C4-2B (cell line): ENCODE measurements at regions not wholly inside any gene's neighbourhood (a gene's known extent, or its start where the extent isn't known, plus 50 kb on each side); places are given as distances from the start of the nearest gene placed in this dataset.

Source experiments
- H3K27ac ChIP-seq: fragments of 450-650 bp; 2 replicates; pipeline ENCODE4 v1.5.1; 2017
- CTCF ChIP-seq: fragments of 450-650 bp; conservative IDR thresholded peaks from 2 replicates; pipeline ENCODE4 v1.5.1; 2017; ENCODE audit warnings: mild to moderate bottlenecking
- ZFX ChIP-seq: fragments of 450-650 bp; IDR thresholded peaks from 2 replicates; pipeline ENCODE4 v1.6.1; 2017

GRCh38 chr2:239538357-239539052, 137.7 kb upstream of the HDAC4 start:
- no peak overlapping the region for H3K27ac ChIP-seq
- TF ChIP-seq ZFX (no peak), CTCF (no peak)

- no peak overlapping the region for H3K27ac ChIP-seq
Observed at GRCh38 chr2:239537633-239538356, 137.0 kb upstream of the HDAC4 start.

GRCh38 chr2:239536186-239536585, 135.4 kb upstream of the HDAC4 start:
- no peak for TF ChIP-seq ZFX
- no peak for TF ChIP-seq CTCF
- H3K27ac ChIP-seq, result no peak overlapping the region

More at GRCh38 chr2:239537633-239538356, 137.0 kb upstream of the HDAC4 start:
- TF ChIP-seq ZFX (no peak), CTCF (no peak)

GRCh38 chr2:239535413-239536144, 134.8 kb upstream of the HDAC4 start:
- TF ChIP-seq CTCF (no peak), ZFX (no peak)
- H3K27ac ChIP-seq, result no peak overlapping the region

- TF ChIP-seq ZFX (no peak), CTCF (no peak)
- no peak overlapping the region for H3K27ac ChIP-seq
Observed at GRCh38 chr2:239534581-239535412, 134.0 kb upstream of the HDAC4 start.

- no peak for TF ChIP-seq CTCF
- no peak for TF ChIP-seq ZFX
- no peak overlapping the region for H3K27ac ChIP-seq
Observed at GRCh38 chr2:239533569-239534316, 132.9 kb upstream of the HDAC4 start.
